ENCODE measurements at regions not wholly inside any gene's neighbourhood (a gene's known extent, or its start where the extent isn't known, plus 50 kb on each side); places are given as distances from the start of the nearest gene placed in this dataset.

DNA sequence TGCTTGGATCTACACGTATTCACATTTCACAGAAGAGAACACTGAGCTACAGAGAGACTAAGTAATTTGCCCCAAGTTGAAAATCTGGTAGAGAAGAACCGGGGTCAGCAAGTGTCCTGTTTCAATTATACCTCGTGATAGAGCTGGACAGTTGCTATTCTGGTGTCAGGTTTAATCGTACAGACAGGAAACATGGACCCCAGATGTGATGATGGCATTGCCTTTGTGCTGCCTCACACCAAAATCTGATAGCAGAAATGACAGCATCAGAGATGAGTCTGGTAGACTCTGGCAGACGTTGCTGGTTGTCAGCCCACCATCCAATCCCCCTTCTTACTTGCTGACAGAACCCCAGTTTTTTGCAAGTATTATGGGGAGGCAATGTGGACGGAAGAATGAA is 112.1 kb upstream of the FOXF1 start:
- FAIRE-seq (no peak), DNase-seq (ENCODE audit: insufficient read length, low spot score) (no peak)
- TF ChIP-seq POLR2A (IDR thresholded peaks at IDR 0.05; ENCODE audit: low read depth, low read length) = no peak

DNA sequence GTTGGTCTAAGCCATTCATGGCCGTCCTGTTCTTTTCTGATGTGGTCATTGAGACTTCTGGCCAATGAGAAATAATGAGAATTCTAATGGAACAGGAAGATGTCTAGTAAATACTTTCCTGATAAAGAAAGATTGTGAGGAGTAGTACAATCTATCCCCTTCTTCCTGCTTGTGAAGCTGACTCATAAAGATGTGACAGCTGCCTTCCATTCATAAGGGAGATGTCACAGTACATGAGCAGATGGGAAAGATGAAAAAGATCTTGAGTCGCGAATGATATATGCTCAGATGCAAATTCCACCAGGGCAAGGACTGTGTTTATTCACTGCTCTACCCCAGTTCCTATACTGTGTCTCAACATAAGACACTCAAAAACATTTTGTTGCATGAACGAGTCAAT is 111.7 kb upstream of the FOXF1 start:
- no peak for DNase-seq (ENCODE audit: insufficient read length, low spot score)
- no peak for FAIRE-seq
- no peak for TF ChIP-seq POLR2A (IDR thresholded peaks at IDR 0.05; ENCODE audit: low read depth, low read length)

DNA sequence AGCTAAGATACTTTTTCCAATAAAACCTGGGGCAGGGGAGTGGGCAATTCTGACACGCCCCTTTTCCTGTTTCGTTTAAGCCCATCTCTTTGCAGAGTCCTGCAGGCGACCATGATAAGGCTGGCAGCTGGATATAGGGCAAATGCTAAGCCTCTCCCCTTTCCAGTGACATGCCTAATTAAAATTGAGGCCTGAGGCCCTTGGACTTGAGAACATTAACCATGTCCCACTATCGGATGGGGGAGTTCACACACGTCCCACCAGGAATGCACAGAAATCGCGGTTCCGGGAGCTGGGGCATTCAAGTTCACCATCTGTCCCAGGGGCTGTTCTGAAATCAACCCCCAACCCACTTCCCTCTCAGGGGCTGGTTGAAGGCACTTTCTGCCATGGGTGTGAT is 109.2 kb upstream of the FOXF1 start:
- no peak for FAIRE-seq
- DNase-seq (ENCODE audit: insufficient read length, low spot score) = no peak
- TF ChIP-seq POLR2A (IDR thresholded peaks at IDR 0.05; ENCODE audit: low read depth, low read length) = no peak

DNA sequence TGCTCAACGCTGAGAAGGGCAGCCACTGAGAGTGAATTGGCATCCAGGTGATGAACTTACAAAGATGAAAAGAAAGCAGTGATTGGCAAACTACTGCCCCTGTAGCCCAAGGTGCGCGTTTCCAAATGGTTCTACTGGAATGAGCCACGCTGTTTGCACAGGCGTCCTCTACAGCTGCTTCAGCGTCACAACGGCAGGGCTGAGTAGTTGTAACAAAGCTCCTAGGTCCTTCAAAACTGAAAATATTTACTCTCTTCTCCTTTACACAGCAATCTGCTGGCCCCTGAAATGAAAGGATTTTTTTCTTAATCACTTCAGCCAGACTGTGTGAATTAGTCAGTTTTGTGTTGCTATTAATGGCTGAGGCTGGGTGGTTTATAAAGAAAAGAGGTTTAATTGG is 107.2 kb upstream of the FOXF1 start:
- DNase-seq (ENCODE audit: insufficient read length, low spot score) (no peak), FAIRE-seq (no peak)
- TF ChIP-seq POLR2A (IDR thresholded peaks at IDR 0.05; ENCODE audit: low read depth, low read length) = no peak

DNA sequence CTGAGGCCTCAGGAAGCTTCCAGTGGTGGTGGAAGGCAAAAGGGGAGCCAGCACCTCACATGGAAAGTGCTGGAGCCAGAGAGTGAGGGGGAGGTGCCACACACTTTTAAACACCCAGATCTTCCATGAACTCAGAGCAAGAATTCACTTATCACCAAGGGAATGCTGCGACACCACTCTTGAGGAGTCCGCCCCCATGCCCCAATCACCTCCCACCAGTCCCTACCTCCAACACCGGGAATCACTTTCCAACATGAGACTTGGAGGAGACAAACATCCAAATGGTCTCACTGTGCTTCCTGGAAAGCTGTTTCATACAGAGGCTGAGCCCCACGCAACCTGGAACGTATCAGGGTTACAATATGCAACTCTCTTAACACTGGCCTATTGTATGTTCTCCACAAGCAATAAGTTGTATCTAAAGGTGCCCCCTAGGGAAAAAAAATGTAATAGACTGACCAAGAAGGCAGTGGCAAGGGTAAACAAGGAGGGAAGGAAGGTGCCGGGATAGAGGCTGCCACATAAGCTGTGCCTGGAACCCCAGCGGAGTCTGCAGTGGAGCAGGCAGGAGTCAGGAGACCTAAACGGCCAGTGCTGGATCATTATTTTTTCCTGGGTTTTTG is 106.7 kb upstream of the FOXF1 start:
- DNase-seq (ENCODE audit: insufficient read length, low spot score) = no peak
- TF ChIP-seq POLR2A (IDR thresholded peaks at IDR 0.05; ENCODE audit: low read depth, low read length) = no peak
- FAIRE-seq = no peak

DNA sequence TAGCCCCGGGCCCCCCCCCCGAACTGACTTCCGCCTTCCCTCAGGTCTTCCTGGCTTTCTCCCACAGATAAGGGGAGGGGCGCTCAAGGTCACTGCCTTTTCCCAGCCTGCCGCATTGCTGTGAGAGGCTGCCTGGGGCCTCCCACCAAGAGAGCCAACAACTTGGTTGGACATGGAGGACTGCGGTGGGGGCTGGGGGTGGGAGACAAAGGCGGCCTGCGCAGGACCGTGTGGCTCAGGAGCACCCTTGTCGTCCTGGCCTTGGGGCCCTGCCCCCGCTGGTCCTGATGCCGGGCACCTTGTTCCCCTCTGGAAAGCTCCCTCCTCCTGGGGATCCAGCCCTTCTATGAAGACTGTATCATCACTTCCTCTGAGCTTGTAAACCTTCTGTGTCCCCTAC is 105.6 kb upstream of the FOXF1 start:
- no peak for TF ChIP-seq POLR2A (IDR thresholded peaks at IDR 0.05; ENCODE audit: low read depth, low read length)
- FAIRE-seq = no peak
- no peak for DNase-seq (ENCODE audit: insufficient read length, low spot score)

DNA sequence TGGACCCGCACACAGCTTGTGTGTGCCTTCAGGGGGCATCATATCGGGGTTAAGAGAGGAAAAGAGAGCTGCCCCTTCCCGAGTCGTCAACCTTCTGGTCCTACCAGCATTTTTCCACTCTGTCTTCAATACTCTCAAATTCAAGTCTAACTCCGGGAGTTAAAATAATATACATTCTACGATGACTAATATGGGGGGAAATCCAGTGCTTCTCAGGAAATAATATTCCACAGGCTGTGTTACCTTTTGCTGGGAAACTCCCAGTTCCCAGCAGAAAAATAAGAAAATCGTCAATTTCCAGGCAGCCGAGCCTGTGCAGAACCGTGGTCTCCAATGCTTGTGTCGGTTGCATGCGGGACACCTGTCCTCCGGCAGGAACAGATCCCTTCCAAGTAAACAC is 105.0 kb upstream of the FOXF1 start:
- TF ChIP-seq POLR2A (IDR thresholded peaks at IDR 0.05; ENCODE audit: low read depth, low read length) = no peak
- no peak for DNase-seq (ENCODE audit: insufficient read length, low spot score)
- no peak for FAIRE-seq

DNA sequence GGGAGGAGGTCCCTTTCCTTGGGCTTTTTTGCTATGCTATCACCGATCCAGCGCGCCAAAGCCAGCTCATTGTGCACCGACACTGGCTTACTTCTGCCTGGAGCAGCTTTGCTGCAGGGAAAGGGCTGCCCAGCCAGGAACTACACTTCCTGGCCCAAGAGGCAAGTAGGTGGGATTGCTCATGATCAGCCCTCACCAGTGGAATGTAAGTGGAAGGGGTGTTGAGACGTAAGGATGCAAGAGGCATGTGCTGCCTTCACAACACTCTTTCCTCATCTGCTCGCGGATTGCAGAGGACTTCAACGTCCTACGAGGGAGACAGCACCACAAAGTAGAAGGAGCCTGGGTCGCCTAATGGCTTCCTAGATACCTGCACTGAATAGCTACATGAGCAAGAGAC is 104.3 kb upstream of the FOXF1 start:
- no peak for TF ChIP-seq POLR2A (IDR thresholded peaks at IDR 0.05; ENCODE audit: low read depth, low read length)
- DNase-seq (ENCODE audit: insufficient read length, low spot score) (no peak), FAIRE-seq (no peak)

DNA sequence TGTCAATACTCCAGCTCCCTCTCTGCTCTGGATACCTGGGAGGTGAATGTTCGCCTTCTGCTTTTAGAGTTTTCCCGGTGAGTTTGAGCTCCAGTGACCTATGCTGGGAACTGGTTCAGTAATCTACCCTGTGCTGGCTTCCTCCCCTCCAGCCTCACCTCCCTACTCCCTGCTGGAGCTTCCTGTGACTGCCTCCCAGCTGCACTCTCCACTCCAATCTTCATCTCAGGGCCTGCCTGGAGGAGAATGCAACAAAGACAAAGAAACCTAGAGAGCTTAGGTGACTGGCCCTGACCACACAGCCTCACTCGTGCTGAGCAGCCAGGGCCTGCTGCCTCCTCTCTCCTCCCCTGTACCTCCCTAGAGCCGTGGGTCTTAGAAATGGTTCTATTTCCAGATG is 101.6 kb upstream of the FOXF1 start:
- TF ChIP-seq POLR2A (IDR thresholded peaks at IDR 0.05; ENCODE audit: low read depth, low read length) = no peak
- FAIRE-seq (no peak), DNase-seq (ENCODE audit: insufficient read length, low spot score) (no peak)

DNA sequence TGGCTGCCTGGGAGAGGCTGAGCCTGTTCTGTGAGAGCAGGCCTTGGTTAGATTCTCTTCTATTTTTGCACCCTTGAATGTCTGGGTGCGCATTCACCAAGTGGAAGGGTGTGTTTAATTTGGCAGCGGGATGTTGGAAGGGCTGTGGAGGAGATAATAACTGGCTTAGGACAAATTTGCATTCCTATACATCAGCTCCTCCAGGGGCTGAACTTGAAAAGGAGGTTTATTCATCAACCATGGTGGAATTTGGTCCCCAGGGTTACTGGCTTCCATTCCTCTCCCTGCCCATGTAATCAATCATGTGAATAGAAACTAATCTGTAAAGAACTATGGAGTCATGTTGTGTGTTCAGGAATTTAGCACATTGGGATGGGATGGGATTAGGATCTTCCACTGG is 100.2 kb upstream of the FOXF1 start:
- TF ChIP-seq POLR2A (IDR thresholded peaks at IDR 0.05; ENCODE audit: low read depth, low read length) = no peak
- FAIRE-seq (no peak), DNase-seq (ENCODE audit: insufficient read length, low spot score) (no peak)

DNA sequence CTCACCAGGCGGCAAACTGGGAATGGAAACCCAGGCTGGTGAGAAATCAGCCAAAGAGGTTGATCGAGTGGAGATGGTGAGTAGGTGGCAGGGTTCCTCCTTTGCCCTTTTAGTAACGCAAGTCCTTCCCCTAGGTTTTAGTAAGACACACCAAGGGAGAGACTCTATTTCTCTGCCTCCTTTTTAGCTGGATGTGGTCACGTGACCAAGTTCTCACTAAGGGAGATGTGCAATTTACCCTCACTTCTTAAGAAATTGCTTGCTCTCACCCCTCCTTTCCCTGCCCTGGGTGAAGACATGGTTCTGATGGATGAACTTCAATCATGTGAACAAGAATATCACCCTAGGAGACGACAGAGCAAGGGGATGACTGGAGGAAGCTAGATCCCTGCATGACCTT is 99.8 kb upstream of the FOXF1 start:
- FAIRE-seq = no peak
- DNase-seq (ENCODE audit: insufficient read length, low spot score) = no peak
- no peak for TF ChIP-seq POLR2A (IDR thresholded peaks at IDR 0.05; ENCODE audit: low read depth, low read length)

DNA sequence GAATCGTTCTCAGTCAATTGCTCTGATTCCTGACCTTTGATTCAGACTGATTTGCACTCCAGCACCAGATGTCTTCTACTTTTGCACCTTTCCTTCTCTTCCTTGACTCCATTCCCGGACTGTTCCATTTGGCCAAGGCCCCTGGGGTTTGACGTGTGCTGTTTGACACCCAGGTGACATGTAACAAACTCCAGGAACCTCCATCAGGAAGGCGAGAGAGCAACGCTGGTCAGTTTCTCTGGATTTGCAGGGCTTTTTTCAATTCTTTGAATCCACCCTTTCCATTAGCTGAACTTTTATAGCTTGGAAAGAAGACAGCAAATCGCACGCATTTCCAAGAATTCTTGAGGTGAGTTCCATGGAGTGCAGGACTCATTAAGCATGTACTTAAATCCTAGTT is 98.4 kb upstream of the FOXF1 start:
- FAIRE-seq = no peak
- TF ChIP-seq POLR2A (IDR thresholded peaks at IDR 0.05; ENCODE audit: low read depth, low read length) = no peak

DNA sequence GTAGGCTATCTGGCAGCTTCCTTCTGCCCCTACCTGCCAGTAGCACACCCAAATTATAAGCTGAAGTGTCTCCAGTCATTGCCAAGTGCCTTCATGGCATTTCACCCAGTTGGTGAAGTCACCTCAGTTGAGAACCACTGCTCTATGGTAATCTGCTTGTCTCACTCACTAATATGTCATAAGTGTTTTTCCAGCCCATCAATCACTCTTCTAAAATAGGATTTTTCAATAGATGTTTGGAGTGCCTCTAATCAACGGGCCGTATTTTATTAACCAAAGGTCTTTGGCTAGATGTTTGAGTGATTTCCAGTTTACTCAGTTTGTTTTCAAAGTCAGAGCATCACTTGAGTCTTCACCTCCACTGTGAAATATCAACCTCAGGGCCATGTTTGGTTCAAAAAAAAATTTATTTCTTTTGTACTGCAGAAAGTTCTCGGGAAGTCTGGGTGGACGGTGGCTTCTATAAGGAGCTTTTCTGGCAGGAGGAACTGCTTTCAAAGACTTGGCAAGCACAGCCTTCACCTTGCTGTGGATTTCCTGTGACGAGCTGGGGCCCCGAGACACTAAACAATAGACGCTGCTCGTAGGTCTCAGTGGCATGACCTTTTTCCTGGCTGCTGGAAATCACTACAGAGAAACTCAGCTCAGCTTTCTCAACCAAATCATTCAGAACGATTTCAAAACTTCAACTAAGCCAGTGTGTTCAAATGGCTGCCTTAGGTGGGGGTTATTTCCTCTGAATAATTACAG is 95.2 kb upstream of the FOXF1 start:
- no peak for DNase-seq (ENCODE audit: insufficient read length, low spot score)
- no peak for TF ChIP-seq POLR2A (IDR thresholded peaks at IDR 0.05; ENCODE audit: low read depth, low read length)
- no peak for FAIRE-seq

More for the DNA sequence above, 98.4 kb upstream of the FOXF1 start:
- no peak for DNase-seq (ENCODE audit: insufficient read length, low spot score)

DNA sequence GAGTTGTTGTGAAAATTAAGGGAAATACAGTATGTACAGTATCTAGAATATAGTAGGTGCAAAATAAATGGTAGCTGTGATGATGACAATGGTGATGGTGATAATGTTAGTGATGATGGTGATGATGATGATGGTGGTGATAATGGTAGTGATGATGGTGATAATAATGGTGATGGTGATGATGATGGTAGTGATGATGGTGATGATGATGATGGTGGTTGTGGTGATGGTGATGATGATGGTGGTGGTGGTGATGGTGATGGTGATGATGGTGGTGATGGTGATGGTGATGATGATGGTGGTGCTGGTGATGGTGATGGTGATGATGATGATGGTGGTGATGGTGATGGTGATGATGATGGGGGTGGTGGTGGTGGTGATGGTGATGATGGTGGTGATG is 91.3 kb upstream of the FOXF1 start:
- DNase-seq (ENCODE audit: insufficient read length, low spot score) (no peak), FAIRE-seq (no peak)
- no peak for TF ChIP-seq POLR2A (IDR thresholded peaks at IDR 0.05; ENCODE audit: low read depth, low read length)

DNA sequence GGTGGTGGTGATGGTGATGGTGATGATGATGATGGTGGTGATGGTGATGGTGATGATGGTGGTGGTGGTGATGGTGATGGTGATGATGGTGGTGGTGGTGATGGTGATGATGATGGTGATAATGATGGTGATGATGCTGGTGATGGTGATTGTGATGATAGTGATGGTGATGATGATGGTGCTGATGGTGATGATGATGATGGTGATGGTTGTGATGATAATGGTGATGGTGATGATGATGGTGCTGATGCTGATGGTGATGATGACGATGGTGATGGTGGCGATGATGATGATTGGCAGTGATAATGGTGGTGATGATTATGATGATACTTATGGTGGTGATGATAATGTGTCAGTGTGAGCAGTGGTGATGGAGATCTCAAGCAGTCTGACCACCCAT is 90.8 kb upstream of the FOXF1 start:
- TF ChIP-seq POLR2A (IDR thresholded peaks at IDR 0.05; ENCODE audit: low read depth, low read length) = no peak
- FAIRE-seq (no peak), DNase-seq (ENCODE audit: insufficient read length, low spot score) (no peak)

Data from H54 (cell line).